Choroid plexus epithelial cell (primary cell): ENCODE measurements at regions not wholly inside any gene's neighbourhood (a gene's known extent, or its start where the extent isn't known, plus 50 kb on each side); places are given as distances from the start of the nearest gene placed in this dataset.

Experiments
- DNase-seq: peaks from one replicate; pipeline ENCODE4 v3.0.0-alpha.2; 2010; ENCODE audit warnings: low read depth
- H3K4me3 ChIP-seq: 2 replicates; pipeline ENCODE4 v1.5.1; 2011; ENCODE audit warnings: low read depth, mild to moderate bottlenecking, control low read depth, low read length, moderate library complexity
- CTCF ChIP-seq: conservative IDR thresholded peaks from 2 replicates; pipeline ENCODE4 v1.5.1; 2011; ENCODE audit warnings: low read depth, mild to moderate bottlenecking, control low read depth, inconsistent platforms, low read length, moderate library complexity

- no peak for DNase-seq
- TF ChIP-seq CTCF = no peak
- no peak overlapping the region for H3K4me3 ChIP-seq
Observed at GRCh38 chr11:109303342-109303741, 118.6 kb upstream of the C11orf87 start.

GRCh38 chr11:109304159-109304558, 117.8 kb upstream of the C11orf87 start:
- no peak overlapping the region for H3K4me3 ChIP-seq
- DNase-seq = peak; percentile 17
- no peak for TF ChIP-seq CTCF

- no peak overlapping the region for H3K4me3 ChIP-seq
- no peak for TF ChIP-seq CTCF
Observed at GRCh38 chr11:109305009-109305408, 117.0 kb upstream of the C11orf87 start.

GRCh38 chr11:109306322-109306721, 115.7 kb upstream of the C11orf87 start:
- H3K4me3 ChIP-seq = no peak overlapping the region
- peak; percentile 32 for DNase-seq
- no peak for TF ChIP-seq CTCF

More at GRCh38 chr11:109305009-109305408, 117.0 kb upstream of the C11orf87 start:
- DNase-seq = no peak

- H3K4me3 ChIP-seq = no peak overlapping the region
- no peak for DNase-seq
- TF ChIP-seq CTCF = no peak
Observed at GRCh38 chr11:109307366-109307765, 114.6 kb upstream of the C11orf87 start.

GRCh38 chr11:109308551-109308950, 113.4 kb upstream of the C11orf87 start:
- H3K4me3 ChIP-seq = no peak overlapping the region
- DNase-seq = no peak
- no peak for TF ChIP-seq CTCF

- DNase-seq = peak; percentile 74
- H3K4me3 ChIP-seq = no peak overlapping the region
Observed at GRCh38 chr11:109309153-109309552, 112.8 kb upstream of the C11orf87 start.

More at GRCh38 chr11:109309153-109309552, 112.8 kb upstream of the C11orf87 start:
- TF ChIP-seq CTCF = no peak
